Activated naive CD8-positive, alpha-beta T cell treated with anti-CD3 and anti-CD28 coated beads, Interleukin-2, amount 10 ng/mL, durations not matched to agents 7 days and 5 days (primary cell): ENCODE measurements at regions not wholly inside any gene's neighbourhood (a gene's known extent, or its start where the extent isn't known, plus 50 kb on each side); places are given as distances from the start of the nearest gene placed in this dataset.
"Not testable (repeated sequence)": the region's sequence is repeated elsewhere in the genome, so short reads cannot be mapped to it uniquely, and the experiment has no call there.

ENCODE experiments used
- ATAC-seq: fragments of 150-1000 bp; cut with Tn5 transposase; one replicate; pipeline ENCODE4 v1.10.0; 2021; ENCODE audit warnings: low read depth, moderate library complexity
- POLR2A ChIA-PET: fragments of 350-600 bp; sonication (Branson Sonifier 250); formaldehyde crosslinking; loops from one replicate; lab custom pipeline; 2021; ENCODE audit warnings: antibody characterized with exemption; lab: Charles Lee
- DNase-seq: peaks from one replicate; pipeline ENCODE4 v3.0.0; 2021
- H3K27ac Mint-ChIP-seq: one replicate; pipeline ENCODE4 v1.8.0; 2022; ENCODE audit warnings: mild to moderate bottlenecking, mixed read lengths
- H3K27me3 Mint-ChIP-seq: one replicate; pipeline ENCODE4 v1.8.0; 2022; ENCODE audit warnings: mild to moderate bottlenecking, moderate library complexity, mixed read lengths
- H3K36me3 Mint-ChIP-seq: one replicate; pipeline ENCODE4 v1.8.0; 2021; ENCODE audit warnings: mild to moderate bottlenecking, mixed read lengths
- H3K4me1 Mint-ChIP-seq: one replicate; pipeline ENCODE4 v1.8.0; 2021; ENCODE audit warnings: mixed read lengths
- H3K4me3 Mint-ChIP-seq: one replicate; pipeline ENCODE4 v1.8.0; 2022; ENCODE audit warnings: mild to moderate bottlenecking, moderate library complexity, mixed read lengths
- H3K9me3 Mint-ChIP-seq: one replicate; pipeline ENCODE4 v1.8.0; 2021; ENCODE audit warnings: mixed read lengths

- Mint-ChIP-seq H3K27ac (no peak overlapping the region), H3K4me3 (no peak overlapping the region), H3K9me3 (peaks cover 12% of the 10 kb centered on the region), H3K27me3 (no peaks in the 10 kb centered on the region), H3K4me1 (no peaks in the 10 kb centered on the region), H3K36me3 (no peaks in the 10 kb centered on the region)
- ATAC-seq (no peak), DNase-seq (no peak)
- POLR2A ChIA-PET: no interaction called here
These were observed 1053.9 kb downstream of the UQCRFS1 start for GRCh38 chr19:28159065-28159464.

GRCh38 chr19:28155265-28155664 lies 1057.7 kb downstream of the UQCRFS1 start:
- no peak overlapping the region for H3K27ac Mint-ChIP-seq
- ATAC-seq (no peak), DNase-seq (no peak)
- H3K9me3 Mint-ChIP-seq: peaks cover 12% of the 10 kb centered on the region
- H3K4me3 Mint-ChIP-seq: no peak overlapping the region
- no peaks in the 10 kb centered on the region for H3K4me1 Mint-ChIP-seq
- POLR2A ChIA-PET: no interaction called here
- H3K27me3 Mint-ChIP-seq: no peaks in the 10 kb centered on the region
- no peaks in the 10 kb centered on the region for H3K36me3 Mint-ChIP-seq

- H3K27me3 Mint-ChIP-seq: no peaks in the 10 kb centered on the region
These were observed 1058.9 kb downstream of the UQCRFS1 start for GRCh38 chr19:28154077-28154476.

GRCh38 chr19:28153123-28153522 lies 1059.8 kb downstream of the UQCRFS1 start:
- no peaks in the 10 kb centered on the region for H3K27me3 Mint-ChIP-seq
- no peaks in the 10 kb centered on the region for H3K36me3 Mint-ChIP-seq
- no peak overlapping the region for H3K4me3 Mint-ChIP-seq
- peaks cover 5% of the 10 kb centered on the region for H3K9me3 Mint-ChIP-seq
- H3K4me1 Mint-ChIP-seq: no peaks in the 10 kb centered on the region
- ATAC-seq (no peak), DNase-seq (no peak)
- H3K27ac Mint-ChIP-seq: no peak overlapping the region
- POLR2A ChIA-PET: no interaction called here

More at GRCh38 chr19:28154077-28154476, 1058.9 kb downstream of the UQCRFS1 start:
- DNase-seq (no peak), ATAC-seq (no peak)
- Mint-ChIP-seq H3K27ac (no peak overlapping the region), H3K36me3 (no peaks in the 10 kb centered on the region), H3K9me3 (peaks cover 9% of the 10 kb centered on the region), H3K4me1 (no peaks in the 10 kb centered on the region), H3K4me3 (no peak overlapping the region)
- POLR2A ChIA-PET: no interaction called here

- Mint-ChIP-seq H3K27ac (no peak overlapping the region), H3K4me3 (no peak overlapping the region), H3K4me1 (no peaks in the 10 kb centered on the region), H3K9me3 (peaks cover 3% of the 10 kb centered on the region), H3K27me3 (no peaks in the 10 kb centered on the region), H3K36me3 (no peaks in the 10 kb centered on the region)
- no peak for DNase-seq
- no peak for ATAC-seq
- POLR2A ChIA-PET: no interaction called here
These were observed 1060.8 kb downstream of the UQCRFS1 start for GRCh38 chr19:28152195-28152594.

GRCh38 chr19:28150129-28150528 lies 1062.8 kb downstream of the UQCRFS1 start:
- H3K27ac Mint-ChIP-seq: no peak overlapping the region
- H3K27me3 Mint-ChIP-seq: no peaks in the 10 kb centered on the region
- no peaks in the 10 kb centered on the region for H3K36me3 Mint-ChIP-seq
- DNase-seq (no peak), ATAC-seq (no peak)
- no peak overlapping the region for H3K4me3 Mint-ChIP-seq
- POLR2A ChIA-PET: no interaction called here
- peaks cover 1% of the 10 kb centered on the region for H3K9me3 Mint-ChIP-seq
- no peaks in the 10 kb centered on the region for H3K4me1 Mint-ChIP-seq

- no peaks in the 10 kb centered on the region for H3K4me1 Mint-ChIP-seq
- no peak overlapping the region for H3K4me3 Mint-ChIP-seq
- peaks cover 1% of the 10 kb centered on the region for H3K9me3 Mint-ChIP-seq
- no peak overlapping the region for H3K27ac Mint-ChIP-seq
- POLR2A ChIA-PET: no interaction called here
- no peaks in the 10 kb centered on the region for H3K27me3 Mint-ChIP-seq
- ATAC-seq (no peak), DNase-seq (no peak)
- no peaks in the 10 kb centered on the region for H3K36me3 Mint-ChIP-seq
These were observed 1064.4 kb downstream of the UQCRFS1 start for GRCh38 chr19:28148554-28148953.

GRCh38 chr19:28142258-28142657 lies 1070.7 kb downstream of the UQCRFS1 start:
- ATAC-seq (no peak), DNase-seq (no peak)
- Mint-ChIP-seq H3K27me3 (no peaks in the 10 kb centered on the region), H3K36me3 (no peaks in the 10 kb centered on the region), H3K4me3 (no peak overlapping the region), H3K4me1 (no peaks in the 10 kb centered on the region), H3K27ac (no peak overlapping the region), H3K9me3 (peaks cover 9% of the 10 kb centered on the region)
- POLR2A ChIA-PET: no interaction called here

GRCh38 chr19:28140201-28140600 lies 1072.8 kb downstream of the UQCRFS1 start:
- Mint-ChIP-seq H3K4me1 (no peaks in the 10 kb centered on the region), H3K27ac (no peak overlapping the region), H3K9me3 (peaks cover 8% of the 10 kb centered on the region), H3K27me3 (no peaks in the 10 kb centered on the region), H3K36me3 (no peaks in the 10 kb centered on the region), H3K4me3 (no peak overlapping the region)
- DNase-seq: no peak
- no peak for ATAC-seq
- POLR2A ChIA-PET: no interaction called here

GRCh38 chr19:28137772-28138171 lies 1075.2 kb downstream of the UQCRFS1 start:
- H3K36me3 Mint-ChIP-seq: no peaks in the 10 kb centered on the region
- DNase-seq: no peak
- H3K4me1 Mint-ChIP-seq: no peaks in the 10 kb centered on the region
- no peak overlapping the region for H3K4me3 Mint-ChIP-seq
- ATAC-seq: no peak
- H3K9me3 Mint-ChIP-seq: peaks cover 8% of the 10 kb centered on the region
- no peak overlapping the region for H3K27ac Mint-ChIP-seq
- POLR2A ChIA-PET: no interaction called here
- H3K27me3 Mint-ChIP-seq: no peaks in the 10 kb centered on the region

GRCh38 chr19:28136796-28137195 lies 1076.2 kb downstream of the UQCRFS1 start:
- ATAC-seq (no peak), DNase-seq (no peak)
- no peak overlapping the region for H3K4me3 Mint-ChIP-seq
- no peaks in the 10 kb centered on the region for H3K4me1 Mint-ChIP-seq
- H3K27ac Mint-ChIP-seq: no peak overlapping the region
- peaks cover 9% of the 10 kb centered on the region for H3K9me3 Mint-ChIP-seq
- no peaks in the 10 kb centered on the region for H3K36me3 Mint-ChIP-seq
- no peaks in the 10 kb centered on the region for H3K27me3 Mint-ChIP-seq
- POLR2A ChIA-PET: no interaction called here

- DNase-seq (no peak), ATAC-seq (no peak)
- H3K27ac Mint-ChIP-seq: no peak overlapping the region
- no peaks in the 10 kb centered on the region for H3K27me3 Mint-ChIP-seq
- H3K4me3 Mint-ChIP-seq: no peak overlapping the region
- H3K4me1 Mint-ChIP-seq: no peaks in the 10 kb centered on the region
- POLR2A ChIA-PET: no interaction called here
- peaks cover 8% of the 10 kb centered on the region for H3K9me3 Mint-ChIP-seq
- H3K36me3 Mint-ChIP-seq: no peaks in the 10 kb centered on the region
These were observed 1077.1 kb downstream of the UQCRFS1 start for GRCh38 chr19:28135825-28136224.

GRCh38 chr19:28134311-28134710 lies 1078.6 kb downstream of the UQCRFS1 start:
- POLR2A ChIA-PET: no interaction called here
- H3K27ac Mint-ChIP-seq: no peak overlapping the region
- peaks cover 8% of the 10 kb centered on the region for H3K9me3 Mint-ChIP-seq
- H3K36me3 Mint-ChIP-seq: no peaks in the 10 kb centered on the region
- H3K4me1 Mint-ChIP-seq: no peaks in the 10 kb centered on the region
- ATAC-seq (no peak), DNase-seq (no peak)
- no peaks in the 10 kb centered on the region for H3K27me3 Mint-ChIP-seq
- H3K4me3 Mint-ChIP-seq: no peak overlapping the region

- H3K27ac Mint-ChIP-seq, DNase-seq, H3K4me1 Mint-ChIP-seq, ATAC-seq, H3K27me3 Mint-ChIP-seq, H3K36me3 Mint-ChIP-seq, POLR2A ChIA-PET, H3K4me3 Mint-ChIP-seq, H3K9me3 Mint-ChIP-seq: not testable (repeated sequence)
These were observed 1082.1 kb downstream of the UQCRFS1 start for GRCh38 chr19:28130881-28131280.

GRCh38 chr19:28130066-28130511 lies 1082.9 kb downstream of the UQCRFS1 start:
- no peak overlapping the region for H3K27ac Mint-ChIP-seq
- no peaks in the 10 kb centered on the region for H3K36me3 Mint-ChIP-seq
- H3K4me1 Mint-ChIP-seq: no peaks in the 10 kb centered on the region
- no peaks in the 10 kb centered on the region for H3K27me3 Mint-ChIP-seq
- no peak for ATAC-seq
- POLR2A ChIA-PET: no interaction called here
- H3K9me3 Mint-ChIP-seq: peaks cover 6% of the 10 kb centered on the region
- H3K4me3 Mint-ChIP-seq: no peak overlapping the region
- DNase-seq: no peak
